ENCODE measurements at regions not wholly inside any gene's neighbourhood (a gene's known extent, or its start where the extent isn't known, plus 50 kb on each side); places are given as distances from the start of the nearest gene placed in this dataset.
"Not testable (repeated sequence)": the region's sequence is repeated elsewhere in the genome, so short reads cannot be mapped to it uniquely, and the experiment has no call there.

GRCh38 chrX:51179805-51180204 is 152.8 kb upstream of the NUDT10 start:
- POLR2A ChIA-PET; DNase-seq; H3K9me3 ChIP-seq (ENCODE audit: control extremely low read depth in 1 of 5, control insufficient read depth in 4 of 5, insufficient read depth in 2 of 5, low read depth in 1 of 5, low read length in 4 of 5); CTCF ChIA-PET; H3K4me3 ChIP-seq (ENCODE audit: control insufficient read depth in 1 of 7, extremely low read depth in 1 of 7, insufficient read depth in 4 of 7, low read depth in 2 of 7, low read length in 6 of 7); H3K27ac ChIP-seq (ENCODE audit: insufficient read depth in 1 of 2, low read depth in 1 of 2, low read length in 2 of 2, poor library complexity in 1 of 2, severe bottlenecking in 2 of 2); H3K27me3 ChIP-seq (replicated peaks in 2 of 5; ENCODE audit: control insufficient read depth in 4 of 5, insufficient read depth in 5 of 5, low read length in 4 of 5); H3K4me1 ChIP-seq (ENCODE audit: control extremely low read depth in 1 of 4, control insufficient read depth in 4 of 4, insufficient read depth in 4 of 4, low read length in 3 of 4); H3K36me3 ChIP-seq (ENCODE audit: control insufficient read depth in 4 of 4, insufficient read depth in 4 of 4, low read length in 3 of 4): not testable (repeated sequence)
- 80% methylated on average over 1 of the region's 5 CpGs for WGBS (ENCODE audit: insufficient coverage)

DNA sequence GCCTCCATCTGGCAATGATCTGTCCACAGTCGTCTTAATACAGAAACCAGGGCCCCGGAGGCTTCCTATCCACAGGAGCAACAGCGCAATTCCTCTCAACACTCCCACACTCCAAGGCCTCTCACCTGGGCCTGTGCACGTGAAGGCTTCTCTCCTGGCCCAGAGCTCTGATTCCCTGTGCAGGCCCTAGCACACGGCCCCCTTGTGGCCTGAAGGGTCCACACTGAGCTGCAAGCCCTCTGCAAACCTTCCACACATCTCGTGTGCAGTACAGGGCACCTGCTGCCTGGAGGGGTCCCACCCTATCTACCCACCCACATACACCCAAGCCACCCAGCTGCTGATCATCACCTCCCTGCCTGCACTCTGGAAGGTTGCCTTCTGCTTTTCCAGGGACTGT is 150.1 kb upstream of the NUDT10 start:
- Histone ChIP-seq H3K9me3 (ENCODE audit: control extremely low read depth in 1 of 5, control insufficient read depth in 4 of 5, insufficient read depth in 2 of 5, low read depth in 1 of 5, low read length in 4 of 5) (no peaks in the 10 kb centered on the region), H3K27ac (ENCODE audit: insufficient read depth in 1 of 2, low read depth in 1 of 2, low read length in 2 of 2, poor library complexity in 1 of 2, severe bottlenecking in 2 of 2) (no peak overlapping the region), H3K4me1 (ENCODE audit: control extremely low read depth in 1 of 4, control insufficient read depth in 4 of 4, insufficient read depth in 4 of 4, low read length in 3 of 4) (no peaks in the 10 kb centered on the region), H3K27me3 (replicated peaks in 2 of 5; ENCODE audit: control insufficient read depth in 4 of 5, insufficient read depth in 5 of 5, low read length in 4 of 5) (peaks cover 0 to 2% (median 0%) of the 10 kb centered on the region in 5 experiments), H3K36me3 (ENCODE audit: control insufficient read depth in 4 of 4, insufficient read depth in 4 of 4, low read length in 3 of 4) (no peaks in the 10 kb centered on the region), H3K4me3 (ENCODE audit: control insufficient read depth in 1 of 7, extremely low read depth in 1 of 7, insufficient read depth in 4 of 7, low read depth in 2 of 7, low read length in 6 of 7) (no peak overlapping the region)
- DNase-seq = no peak
- POLR2A ChIA-PET = no interaction called here
- WGBS (ENCODE audit: insufficient coverage) = 55% methylated on average over 6 of the region's 6 CpGs
- CTCF ChIA-PET = no interaction called here

DNA sequence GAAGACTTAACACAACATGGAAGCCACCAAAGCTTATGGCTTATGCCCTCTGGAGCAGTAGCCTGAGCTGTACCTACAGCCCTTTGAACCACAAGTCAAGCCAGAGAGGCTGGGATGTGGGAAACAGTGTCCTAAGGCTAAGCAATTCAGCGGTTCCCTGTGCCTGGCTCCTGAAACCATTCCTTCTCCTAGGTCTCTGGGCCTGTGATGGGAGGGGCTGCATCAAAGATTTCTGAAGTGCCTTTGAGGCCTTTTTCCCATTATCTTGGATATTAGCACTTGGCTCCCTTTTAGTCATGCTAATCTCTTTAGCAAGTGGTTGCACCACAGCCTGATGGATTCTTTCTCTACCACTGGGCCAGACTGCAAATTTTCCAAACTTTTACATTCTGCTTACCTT is 140.5 kb upstream of the NUDT10 start:
- H3K36me3 ChIP-seq (ENCODE audit: control insufficient read depth in 4 of 4, insufficient read depth in 4 of 4, low read length in 3 of 4) = no peaks in the 10 kb centered on the region
- H3K9me3 ChIP-seq (ENCODE audit: control extremely low read depth in 1 of 5, control insufficient read depth in 4 of 5, insufficient read depth in 2 of 5, low read depth in 1 of 5, low read length in 4 of 5) = peaks cover 0 to 6% (median 0%) of the 10 kb centered on the region in 5 experiments
- DNase-seq = no peak
- H3K4me1 ChIP-seq (ENCODE audit: control extremely low read depth in 1 of 4, control insufficient read depth in 4 of 4, insufficient read depth in 4 of 4, low read length in 3 of 4) = no peaks in the 10 kb centered on the region
- ChIA-PET CTCF (no interaction called here), POLR2A (no interaction called here)
- 75% methylated on average over 1 of the region's 1 CpG for WGBS (ENCODE audit: insufficient coverage)
- no peaks in the 10 kb centered on the region for H3K27me3 ChIP-seq (replicated peaks in 2 of 5; ENCODE audit: control insufficient read depth in 4 of 5, insufficient read depth in 5 of 5, low read length in 4 of 5)
- no peak overlapping the region for H3K4me3 ChIP-seq (ENCODE audit: control insufficient read depth in 1 of 7, extremely low read depth in 1 of 7, insufficient read depth in 4 of 7, low read depth in 2 of 7, low read length in 6 of 7)
- no peak overlapping the region for H3K27ac ChIP-seq (ENCODE audit: insufficient read depth in 1 of 2, low read depth in 1 of 2, low read length in 2 of 2, poor library complexity in 1 of 2, severe bottlenecking in 2 of 2)

- ChIA-PET POLR2A (interaction anchor here (0.5 kb wide), 1 partner anchor 1710 kb away, joined by 3 read pairs; no protein-coding TSS in a partner anchor), CTCF (interaction anchor here (1.0 kb wide), 1 partner anchor 244 kb away, joined by 3 read pairs; no protein-coding TSS in a partner anchor)
- no peak overlapping the region for H3K4me3 ChIP-seq (ENCODE audit: control insufficient read depth in 1 of 7, extremely low read depth in 1 of 7, insufficient read depth in 4 of 7, low read depth in 2 of 7, low read length in 6 of 7)
- peaks cover 0 to 3% (median 0%) of the 10 kb centered on the region in 5 experiments for H3K27me3 ChIP-seq (replicated peaks in 2 of 5; ENCODE audit: control insufficient read depth in 4 of 5, insufficient read depth in 5 of 5, low read length in 4 of 5)
- no peaks in the 10 kb centered on the region for H3K4me1 ChIP-seq (ENCODE audit: control extremely low read depth in 1 of 4, control insufficient read depth in 4 of 4, insufficient read depth in 4 of 4, low read length in 3 of 4)
- WGBS (ENCODE audit: insufficient coverage) = 100% methylated on average over 2 of the region's 4 CpGs
- peak in 1 of 3 donors; percentile 5 for DNase-seq
- no peak overlapping the region for H3K27ac ChIP-seq (ENCODE audit: insufficient read depth in 1 of 2, low read depth in 1 of 2, low read length in 2 of 2, poor library complexity in 1 of 2, severe bottlenecking in 2 of 2)
- no peaks in the 10 kb centered on the region for H3K36me3 ChIP-seq (ENCODE audit: control insufficient read depth in 4 of 4, insufficient read depth in 4 of 4, low read length in 3 of 4)
- H3K9me3 ChIP-seq (ENCODE audit: control extremely low read depth in 1 of 5, control insufficient read depth in 4 of 5, insufficient read depth in 2 of 5, low read depth in 1 of 5, low read length in 4 of 5) = no peaks in the 10 kb centered on the region
Observed at GRCh38 chrX:51215266-51215665, 117.4 kb upstream of the NUDT10 start.

DNA sequence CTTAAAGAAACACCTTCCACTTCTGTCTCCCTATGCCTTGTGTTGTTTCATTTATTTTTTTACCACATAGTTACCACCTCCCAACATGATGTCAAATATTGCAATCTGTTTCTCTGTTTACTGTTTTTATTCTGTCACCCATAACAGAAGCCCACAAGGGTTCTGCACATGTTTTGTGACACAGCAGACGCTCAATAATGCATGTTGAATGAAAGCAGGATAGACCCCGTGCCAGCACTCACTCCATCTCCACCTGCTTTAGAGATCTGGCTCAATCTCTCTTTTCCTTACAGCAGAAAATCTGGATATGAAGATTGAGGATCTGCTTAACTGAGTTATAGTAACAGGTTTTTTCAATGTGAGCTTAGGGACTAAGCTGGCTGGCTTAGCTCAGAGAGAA is 116.8 kb upstream of the NUDT10 start:
- no peak for DNase-seq
- WGBS (ENCODE audit: insufficient coverage) = 86% methylated on average over 1 of the region's 2 CpGs
- no peaks in the 10 kb centered on the region for H3K36me3 ChIP-seq (ENCODE audit: control insufficient read depth in 4 of 4, insufficient read depth in 4 of 4, low read length in 3 of 4)
- POLR2A ChIA-PET = no interaction called here
- H3K9me3 ChIP-seq (ENCODE audit: control extremely low read depth in 1 of 5, control insufficient read depth in 4 of 5, insufficient read depth in 2 of 5, low read depth in 1 of 5, low read length in 4 of 5) = no peaks in the 10 kb centered on the region
- CTCF ChIA-PET = interaction anchor here (1.0 kb wide), 1 partner anchor 243 kb away, joined by 3 read pairs; no protein-coding TSS in a partner anchor
- no peaks in the 10 kb centered on the region for H3K4me1 ChIP-seq (ENCODE audit: control extremely low read depth in 1 of 4, control insufficient read depth in 4 of 4, insufficient read depth in 4 of 4, low read length in 3 of 4)
- no peak overlapping the region for H3K4me3 ChIP-seq (ENCODE audit: control insufficient read depth in 1 of 7, extremely low read depth in 1 of 7, insufficient read depth in 4 of 7, low read depth in 2 of 7, low read length in 6 of 7)
- peaks cover 0 to 3% (median 0%) of the 10 kb centered on the region in 5 experiments for H3K27me3 ChIP-seq (replicated peaks in 2 of 5; ENCODE audit: control insufficient read depth in 4 of 5, insufficient read depth in 5 of 5, low read length in 4 of 5)
- H3K27ac ChIP-seq (ENCODE audit: insufficient read depth in 1 of 2, low read depth in 1 of 2, low read length in 2 of 2, poor library complexity in 1 of 2, severe bottlenecking in 2 of 2) = no peak overlapping the region

GRCh38 chrX:51242212-51242611 is 90.4 kb upstream of the NUDT10 start:
- no peak for DNase-seq
- WGBS (ENCODE audit: insufficient coverage) = 63% methylated on average over 3 of the region's 4 CpGs
- H3K36me3 ChIP-seq (ENCODE audit: control insufficient read depth in 4 of 4, insufficient read depth in 4 of 4, low read length in 3 of 4) = no peaks in the 10 kb centered on the region
- H3K4me1 ChIP-seq (ENCODE audit: control extremely low read depth in 1 of 4, control insufficient read depth in 4 of 4, insufficient read depth in 4 of 4, low read length in 3 of 4) = no peaks in the 10 kb centered on the region
- no peak overlapping the region for H3K27ac ChIP-seq (ENCODE audit: insufficient read depth in 1 of 2, low read depth in 1 of 2, low read length in 2 of 2, poor library complexity in 1 of 2, severe bottlenecking in 2 of 2)
- H3K27me3 ChIP-seq (replicated peaks in 2 of 5; ENCODE audit: control insufficient read depth in 4 of 5, insufficient read depth in 5 of 5, low read length in 4 of 5) = no peaks in the 10 kb centered on the region
- peaks cover 0 to 10% (median 6%) of the 10 kb centered on the region in 5 experiments for H3K9me3 ChIP-seq (ENCODE audit: control extremely low read depth in 1 of 5, control insufficient read depth in 4 of 5, insufficient read depth in 2 of 5, low read depth in 1 of 5, low read length in 4 of 5)
- no peak overlapping the region for H3K4me3 ChIP-seq (ENCODE audit: control insufficient read depth in 1 of 7, extremely low read depth in 1 of 7, insufficient read depth in 4 of 7, low read depth in 2 of 7, low read length in 6 of 7)
- ChIA-PET CTCF (no interaction called here), POLR2A (no interaction called here)

DNA sequence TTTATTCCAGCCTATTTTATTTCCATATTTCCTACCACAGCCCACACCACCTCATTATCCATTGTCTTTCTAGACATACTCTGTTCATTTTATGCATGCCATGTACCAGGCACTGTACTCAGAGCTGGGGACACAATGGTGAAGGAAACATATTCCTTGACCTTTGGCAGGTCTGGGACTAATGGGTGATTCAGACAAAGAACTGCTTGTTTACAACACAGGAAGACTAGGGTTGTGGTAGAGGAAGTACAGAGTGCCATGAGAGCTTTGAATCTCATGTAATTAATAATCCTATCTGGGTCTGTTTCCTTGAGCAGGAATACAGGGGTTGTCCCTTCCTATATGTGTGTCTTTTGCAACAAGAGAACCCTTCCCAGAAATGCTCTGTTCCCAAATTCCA is 75.1 kb upstream of the NUDT10 start:
- Histone ChIP-seq H3K27ac (ENCODE audit: insufficient read depth in 1 of 2, low read depth in 1 of 2, low read length in 2 of 2, poor library complexity in 1 of 2, severe bottlenecking in 2 of 2) (no peak overlapping the region), H3K4me3 (ENCODE audit: control insufficient read depth in 1 of 7, extremely low read depth in 1 of 7, insufficient read depth in 4 of 7, low read depth in 2 of 7, low read length in 6 of 7) (no peak overlapping the region), H3K4me1 (ENCODE audit: control extremely low read depth in 1 of 4, control insufficient read depth in 4 of 4, insufficient read depth in 4 of 4, low read length in 3 of 4) (no peaks in the 10 kb centered on the region), H3K27me3 (replicated peaks in 2 of 5; ENCODE audit: control insufficient read depth in 4 of 5, insufficient read depth in 5 of 5, low read length in 4 of 5) (no peaks in the 10 kb centered on the region), H3K9me3 (ENCODE audit: control extremely low read depth in 1 of 5, control insufficient read depth in 4 of 5, insufficient read depth in 2 of 5, low read depth in 1 of 5, low read length in 4 of 5) (peaks cover 0 to 3% (median 0%) of the 10 kb centered on the region in 5 experiments), H3K36me3 (ENCODE audit: control insufficient read depth in 4 of 4, insufficient read depth in 4 of 4, low read length in 3 of 4) (no peaks in the 10 kb centered on the region)
- DNase-seq = no peak
- ChIA-PET POLR2A (no interaction called here), CTCF (no interaction called here)
